Keratinocyte (primary cell): ENCODE measurements at regions not wholly inside any gene's neighbourhood (a gene's known extent, or its start where the extent isn't known, plus 50 kb on each side); places are given as distances from the start of the nearest gene placed in this dataset.

Experiments used
- EZH2 ChIP-seq: IDR thresholded peaks from one replicate; pipeline ENCODE4 v1.6.1; 2012; ENCODE audit warnings: inconsistent platforms, mild to moderate bottlenecking, low read length, moderate library complexity
- TF ChIP-seq, protein P1 (sequence below), 3 experiments: IDR thresholded peaks in 1 of 3; conservative IDR thresholded peaks in 1 of 3; optimal IDR thresholded peaks in 1 of 3; 2 replicates in 2 of 3; 3 replicates in 1 of 3; pipeline versions ENCODE3 to v1.5.1; 2011; ENCODE audit warnings: low read length in 3 of 3, mild to moderate bottlenecking in 3 of 3, moderate library complexity in 2 of 3, control low read depth in 1 of 3, inconsistent platforms in 1 of 3; ENCODE audit not compliant: insufficient read depth in 2 of 3; ENCODE audit errors: extremely low read depth in 1 of 3

DNA sequence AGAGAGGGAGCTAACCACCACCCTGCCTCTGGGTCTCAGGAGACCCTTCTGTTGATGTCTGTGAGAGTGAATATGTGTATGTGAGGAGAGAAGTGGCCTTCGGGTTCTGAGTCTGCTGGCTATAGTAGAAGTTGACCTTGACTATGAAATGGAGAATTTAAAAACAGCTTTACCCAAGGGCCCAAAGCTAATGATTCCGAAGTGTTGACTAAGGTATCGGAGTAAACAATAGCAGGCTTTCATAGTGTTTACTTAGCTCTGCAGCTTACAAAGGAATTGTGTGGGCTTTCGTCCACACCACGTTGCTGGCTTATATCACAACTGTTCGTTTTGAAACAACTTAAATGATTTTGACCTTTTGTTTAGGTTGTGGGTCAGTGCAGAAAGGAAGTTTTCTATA lies 126.5 kb upstream of the JAG1 start:
- TF ChIP-seq, protein P1, sequence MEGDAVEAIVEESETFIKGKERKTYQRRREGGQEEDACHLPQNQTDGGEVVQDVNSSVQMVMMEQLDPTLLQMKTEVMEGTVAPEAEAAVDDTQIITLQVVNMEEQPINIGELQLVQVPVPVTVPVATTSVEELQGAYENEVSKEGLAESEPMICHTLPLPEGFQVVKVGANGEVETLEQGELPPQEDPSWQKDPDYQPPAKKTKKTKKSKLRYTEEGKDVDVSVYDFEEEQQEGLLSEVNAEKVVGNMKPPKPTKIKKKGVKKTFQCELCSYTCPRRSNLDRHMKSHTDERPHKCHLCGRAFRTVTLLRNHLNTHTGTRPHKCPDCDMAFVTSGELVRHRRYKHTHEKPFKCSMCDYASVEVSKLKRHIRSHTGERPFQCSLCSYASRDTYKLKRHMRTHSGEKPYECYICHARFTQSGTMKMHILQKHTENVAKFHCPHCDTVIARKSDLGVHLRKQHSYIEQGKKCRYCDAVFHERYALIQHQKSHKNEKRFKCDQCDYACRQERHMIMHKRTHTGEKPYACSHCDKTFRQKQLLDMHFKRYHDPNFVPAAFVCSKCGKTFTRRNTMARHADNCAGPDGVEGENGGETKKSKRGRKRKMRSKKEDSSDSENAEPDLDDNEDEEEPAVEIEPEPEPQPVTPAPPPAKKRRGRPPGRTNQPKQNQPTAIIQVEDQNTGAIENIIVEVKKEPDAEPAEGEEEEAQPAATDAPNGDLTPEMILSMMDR (optimal IDR thresholded peaks at IDR 0.05 in 1 of 3, IDR thresholded peaks at IDR 0.05 in 1 of 3, conservative IDR thresholded peaks at IDR 0.05 in 1 of 3; ENCODE audit: extremely low read depth in 1 of 3, insufficient read depth in 2 of 3, low read length in 3 of 3): no peak
- no peak for TF ChIP-seq EZH2
